Neural progenitor cell (in vitro differentiated cells): ENCODE measurements at regions not wholly inside any gene's neighbourhood (a gene's known extent, or its start where the extent isn't known, plus 50 kb on each side); places are given as distances from the start of the nearest gene placed in this dataset.

Experiments used
- CTCF ChIP-seq: fragments of 200-600 bp; sonication (generic); IDR thresholded peaks from 2 replicates; pipeline ENCODE4 v1.5.1; 2017; ENCODE audit warnings: antibody characterized with exemption, mild to moderate bottlenecking
- EZH2 ChIP-seq: fragments of 200-600 bp; sonication (generic); IDR thresholded peaks from 2 replicates; pipeline ENCODE4 v1.6.1; 2017; ENCODE audit warnings: antibody characterized with exemption, mild to moderate bottlenecking, moderate library complexity
- EZH2phosphoT487 ChIP-seq: fragments of 200-600 bp; sonication (generic); IDR thresholded peaks from 2 replicates; pipeline ENCODE4 v1.6.1; 2017; ENCODE audit warnings: antibody characterized with exemption

- TF ChIP-seq CTCF (no peak), EZH2 (no peak), EZH2phosphoT487 (no peak)
Observed at GRCh38 chr5:17021602-17021932, 85.5 kb upstream of the MYO10 start.
